Right kidney (tissue), 1 donor: ENCODE measurements at regions not wholly inside any gene's neighbourhood (a gene's known extent, or its start where the extent isn't known, plus 50 kb on each side); places are given as distances from the start of the nearest gene placed in this dataset.

Experiments
- DNase-seq: peaks from one replicate; pipeline ENCODE4 v3.0.0-alpha.2; 2016

DNA sequence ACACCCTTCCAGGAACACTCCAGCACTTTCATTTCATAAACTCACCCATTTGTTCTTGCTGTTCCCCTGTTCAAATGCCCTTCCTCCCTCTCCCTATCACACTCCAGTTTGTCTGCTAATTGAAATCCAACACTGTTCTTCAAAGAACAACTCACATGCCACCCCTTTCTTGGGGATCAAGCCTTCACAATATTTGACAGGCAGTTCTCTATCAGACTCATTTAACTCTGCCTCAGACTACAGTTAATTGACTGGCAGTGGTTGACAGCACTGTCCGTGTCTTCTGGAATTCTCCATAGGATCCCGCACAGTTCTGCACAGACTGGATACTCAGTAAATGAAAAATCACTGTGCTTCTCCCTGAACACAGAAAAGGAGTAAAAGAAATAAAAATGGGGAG is 87.8 kb downstream of the PMP22 start:
- DNase-seq, result no peak

DNA sequence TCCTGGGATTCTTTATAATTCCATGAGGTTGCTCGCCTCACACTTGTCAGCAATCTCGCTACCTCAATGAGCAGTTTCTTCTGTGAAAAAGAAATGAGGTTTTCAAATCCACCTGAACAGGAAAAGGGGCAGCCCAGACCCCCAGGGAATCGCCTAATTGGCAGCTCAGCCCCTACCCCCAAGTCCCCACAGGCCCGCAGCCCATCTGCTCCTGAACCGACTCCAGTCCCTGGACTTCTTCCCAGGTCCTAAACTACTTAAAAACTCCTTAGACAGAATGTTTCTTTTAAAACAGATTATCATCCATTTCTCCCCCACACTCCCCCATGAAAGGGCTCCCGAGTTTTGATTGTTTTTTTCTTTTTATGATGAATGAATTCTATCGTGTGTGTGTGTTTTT is 89.8 kb downstream of the PMP22 start:
- no peak for DNase-seq

DNA sequence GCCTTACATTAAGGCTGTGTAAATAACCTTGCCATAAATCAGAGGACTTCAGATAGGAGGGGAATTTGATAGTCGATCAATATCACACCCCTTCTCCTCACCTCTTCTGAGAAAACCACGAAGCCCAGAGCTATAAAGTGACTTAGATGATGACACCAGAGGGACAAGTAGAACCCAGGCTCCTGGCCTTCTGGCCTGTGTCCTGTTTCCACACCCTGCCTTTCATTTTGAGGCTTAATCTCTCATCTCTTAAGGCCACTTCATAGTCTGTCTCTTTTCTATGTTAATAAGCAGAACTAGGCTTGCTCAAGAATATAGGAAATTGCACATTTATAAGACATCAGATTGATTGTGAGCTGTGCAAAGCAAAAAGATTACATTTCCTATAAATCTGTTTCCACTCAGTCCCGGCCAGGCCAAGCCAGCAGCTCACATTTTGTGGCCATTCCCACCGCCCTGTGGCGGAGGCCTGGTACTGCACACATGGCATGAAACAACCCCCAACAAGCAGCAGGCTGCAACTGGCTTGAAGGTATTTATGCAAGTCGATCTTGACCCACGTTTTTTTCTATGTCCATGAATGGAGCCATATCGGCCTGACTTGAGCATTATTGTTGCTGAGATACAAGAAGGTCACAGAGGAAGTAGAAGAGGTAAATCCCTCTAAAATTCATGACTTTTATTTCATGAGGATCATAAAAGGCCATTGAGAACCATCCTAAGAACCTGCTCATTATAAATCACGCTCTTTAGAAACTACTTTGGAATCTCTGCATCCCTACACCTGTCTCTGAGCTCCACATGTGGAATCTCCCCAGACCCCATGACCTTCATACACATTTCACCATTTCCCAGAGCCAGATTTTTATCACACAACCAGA is 93.7 kb downstream of the PMP22 start:
- peak; percentile 32 for DNase-seq

DNA sequence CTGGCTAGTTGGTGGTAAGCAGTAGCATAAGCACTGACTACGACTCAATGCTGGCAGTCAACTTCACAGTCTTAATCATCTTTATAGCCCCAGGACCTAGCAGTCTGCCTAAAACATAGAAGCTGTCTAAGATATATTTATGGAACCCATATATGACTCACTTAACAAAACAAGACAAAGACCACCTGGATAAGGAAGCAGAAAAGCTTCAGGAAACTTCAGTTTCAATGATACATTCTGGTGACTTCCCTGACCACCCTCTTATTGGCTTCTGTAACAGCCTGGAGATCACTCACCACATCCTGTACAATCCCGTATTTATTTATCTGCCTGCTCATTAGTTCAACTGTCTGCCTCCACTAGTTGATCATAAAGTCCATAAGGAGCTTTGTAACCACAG is 95.5 kb downstream of the PMP22 start:
- no peak for DNase-seq

DNA sequence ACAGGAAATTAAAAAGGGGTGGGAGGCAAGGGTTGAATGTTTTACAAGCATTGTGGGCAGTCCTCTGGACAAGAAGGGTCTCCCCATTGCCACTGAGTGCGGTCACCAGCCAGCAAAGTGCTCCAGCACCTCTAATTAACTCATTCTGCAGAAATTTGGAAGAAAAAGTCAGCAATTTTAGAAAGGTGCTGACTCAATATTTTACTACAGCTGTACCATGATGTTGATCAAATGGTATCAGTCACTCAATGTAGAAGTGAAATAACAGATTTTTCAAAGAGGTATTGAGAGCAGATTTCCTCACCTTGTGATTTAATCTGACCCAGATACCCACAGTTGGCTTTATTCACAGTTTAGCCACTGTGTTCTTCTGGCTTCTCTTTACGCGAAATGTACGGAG is 96.7 kb downstream of the PMP22 start:
- no peak for DNase-seq

DNA sequence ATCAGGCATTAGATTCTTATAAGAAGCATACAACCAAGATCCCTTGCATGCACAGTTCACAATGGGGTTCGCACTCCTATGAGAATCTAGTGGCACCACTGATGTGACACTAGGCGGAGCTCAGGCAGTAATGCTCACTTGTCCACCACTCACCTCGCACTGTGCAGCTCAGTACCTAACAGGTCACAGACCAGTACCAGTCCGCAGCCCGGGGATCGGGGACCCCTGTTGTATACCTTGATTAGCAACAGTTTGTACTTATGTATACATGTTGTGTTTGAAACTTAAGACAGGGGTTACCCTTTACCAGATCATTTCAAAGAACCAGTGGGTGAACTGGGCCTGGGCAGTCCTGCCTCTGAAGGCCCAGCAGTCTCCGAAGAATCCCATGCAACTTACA is 103.7 kb downstream of the PMP22 start:
- no peak for DNase-seq

DNA sequence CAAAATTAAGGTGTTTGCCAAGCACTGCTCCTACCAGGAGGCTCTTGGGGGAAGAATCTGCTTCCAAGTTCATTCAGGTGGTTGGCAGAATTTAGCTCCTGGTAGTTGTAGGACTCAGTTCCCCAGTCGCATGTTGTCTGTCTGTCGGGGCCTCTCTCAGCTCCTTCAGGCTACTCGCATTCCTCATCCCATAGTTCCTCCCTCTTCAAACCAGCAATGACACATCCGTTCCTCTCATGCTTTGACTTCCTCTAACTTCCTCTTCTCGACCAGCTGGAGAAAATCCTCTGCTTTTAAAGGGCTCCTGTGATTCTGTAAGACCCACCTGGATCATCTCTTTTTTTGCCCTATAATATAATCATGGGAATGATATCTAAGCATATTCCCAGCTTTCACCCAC is 108.1 kb downstream of the PMP22 start:
- DNase-seq, result no peak

DNA sequence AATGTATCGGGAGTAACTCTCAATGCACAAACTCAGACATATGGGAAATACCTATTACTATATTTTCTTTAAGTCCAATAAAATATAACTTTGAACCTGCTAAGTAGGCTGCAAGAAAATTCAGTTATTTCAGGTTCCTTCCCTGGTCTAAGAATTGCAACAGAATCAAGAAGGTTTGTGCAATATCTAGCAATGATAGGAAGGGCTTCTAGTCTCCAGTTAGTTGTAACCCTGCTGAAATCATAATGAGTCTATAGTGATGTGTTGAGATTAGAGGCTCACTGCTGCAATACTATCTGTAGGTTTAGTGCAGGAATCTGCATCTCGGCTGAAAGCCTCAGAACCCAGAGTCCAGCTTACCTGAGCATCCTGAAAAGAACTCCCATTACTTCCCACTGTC is 110.5 kb downstream of the PMP22 start:
- DNase-seq, result no peak

DNA sequence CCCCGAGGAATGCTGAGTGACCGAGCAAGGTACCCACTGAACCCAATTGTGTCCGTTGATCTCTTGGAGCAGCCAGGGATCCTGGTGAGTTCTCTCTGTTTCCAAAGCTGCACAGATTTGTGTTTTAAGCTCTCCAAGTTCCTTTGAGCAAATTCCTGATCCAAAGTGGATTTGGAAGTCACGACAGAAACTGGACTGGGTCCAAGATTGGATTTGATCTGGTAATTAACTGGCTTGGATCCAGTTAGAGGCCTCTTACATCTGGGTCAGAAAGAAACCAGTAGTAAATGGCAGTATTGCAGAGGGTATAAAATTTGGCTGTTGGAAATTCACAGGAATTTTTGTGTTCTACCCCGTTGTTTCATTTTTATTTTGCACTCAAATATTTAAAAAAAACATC is 119.5 kb downstream of the PMP22 start:
- DNase-seq, result no peak

DNA sequence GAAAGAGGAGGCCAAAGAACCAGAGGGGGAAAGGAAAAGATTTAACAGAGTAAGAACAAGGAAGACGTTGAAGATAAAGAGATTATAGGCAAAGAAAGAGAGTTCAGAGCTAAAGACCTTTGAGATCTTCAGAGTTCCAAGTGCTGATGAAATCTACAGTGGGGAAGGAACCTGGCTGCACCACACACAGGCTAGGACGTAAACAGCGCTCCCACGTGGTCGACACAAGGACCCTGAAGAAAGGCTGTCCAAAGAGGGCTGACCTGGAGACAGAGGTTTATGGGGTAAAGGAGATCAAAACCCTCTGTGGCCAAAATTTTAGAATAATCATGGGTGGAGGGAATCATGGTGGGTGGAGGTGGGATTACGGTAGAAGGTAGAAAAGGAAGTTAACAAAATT is 121.6 kb downstream of the PMP22 start:
- no peak for DNase-seq

DNA sequence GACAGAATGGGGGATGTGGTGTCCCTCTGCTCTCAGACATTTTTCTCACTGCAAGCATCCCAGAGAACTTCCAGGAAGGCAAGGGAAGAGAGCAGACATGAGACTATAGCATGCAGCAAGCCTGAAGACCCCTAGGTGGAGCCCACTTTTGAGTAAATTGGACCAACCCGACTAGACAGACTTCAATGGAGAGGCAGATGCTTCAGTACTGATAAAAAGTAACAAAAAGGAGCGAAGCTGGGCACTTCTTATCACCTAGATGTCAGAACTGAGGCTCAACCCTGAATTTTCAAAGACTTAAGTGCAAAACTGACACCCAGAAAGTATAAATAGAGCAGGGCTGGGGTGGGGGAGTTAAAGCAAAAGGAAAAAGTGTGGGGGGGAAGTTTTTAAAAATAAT is 130.8 kb downstream of the PMP22 start:
- DNase-seq, result no peak

DNA sequence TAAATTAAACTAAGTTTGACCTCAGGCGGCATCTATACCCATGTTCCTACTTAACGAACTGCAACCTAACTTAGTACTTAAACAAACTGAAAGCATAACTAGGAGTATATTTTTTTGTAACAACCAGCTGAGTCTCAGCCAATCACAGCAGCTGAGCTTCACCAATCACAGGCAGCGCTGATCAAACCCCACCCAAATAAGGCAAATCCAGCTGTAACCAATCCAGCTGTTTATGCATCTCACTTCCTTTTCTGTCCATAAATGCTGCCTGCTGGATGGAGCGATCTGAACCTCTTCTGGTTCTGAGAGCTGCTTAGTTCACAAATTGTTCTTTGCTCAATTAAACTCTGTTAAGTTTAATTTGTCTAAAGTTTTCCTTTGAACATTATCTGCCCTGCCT is 131.3 kb downstream of the PMP22 start:
- DNase-seq, result no peak

DNA sequence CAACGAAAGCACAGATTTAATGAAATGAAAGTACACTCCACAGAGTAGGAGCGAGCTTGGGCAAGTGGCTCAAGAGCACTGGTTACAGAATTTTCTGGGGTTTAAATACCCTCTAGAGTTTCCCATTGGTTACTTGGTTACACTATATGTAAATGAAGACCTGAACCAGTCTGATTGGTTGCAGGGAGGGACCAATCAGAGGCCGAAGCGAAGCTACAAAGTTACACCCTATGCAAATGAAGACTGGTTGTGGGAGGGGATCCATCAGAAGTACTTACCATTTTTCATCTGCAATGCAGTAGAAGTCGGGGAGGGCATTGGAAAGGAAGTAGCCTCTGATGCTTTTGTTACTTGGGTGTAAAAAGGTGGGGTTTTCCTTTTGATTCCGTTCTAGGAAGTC is 132.0 kb downstream of the PMP22 start:
- DNase-seq, result no peak

DNA sequence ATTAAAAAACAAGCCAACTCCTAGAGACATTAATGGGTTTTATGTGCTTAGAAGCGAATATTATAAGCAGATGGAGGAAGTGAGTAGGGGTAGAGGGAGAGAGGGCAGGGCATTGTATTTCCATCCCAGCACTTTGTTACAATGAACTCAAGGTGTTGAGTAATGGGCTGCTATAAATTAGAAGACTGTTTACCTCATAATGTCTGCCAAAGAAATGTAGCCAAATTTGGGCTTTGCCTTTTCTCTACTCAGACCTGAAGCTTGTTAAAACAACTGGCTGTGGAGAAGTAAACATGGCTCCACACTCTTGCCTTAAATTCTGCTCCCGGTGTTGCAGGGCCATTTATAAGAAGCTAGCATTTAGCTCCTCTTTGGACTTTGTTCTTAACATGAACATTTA is 134.7 kb downstream of the PMP22 start:
- DNase-seq, result no peak

DNA sequence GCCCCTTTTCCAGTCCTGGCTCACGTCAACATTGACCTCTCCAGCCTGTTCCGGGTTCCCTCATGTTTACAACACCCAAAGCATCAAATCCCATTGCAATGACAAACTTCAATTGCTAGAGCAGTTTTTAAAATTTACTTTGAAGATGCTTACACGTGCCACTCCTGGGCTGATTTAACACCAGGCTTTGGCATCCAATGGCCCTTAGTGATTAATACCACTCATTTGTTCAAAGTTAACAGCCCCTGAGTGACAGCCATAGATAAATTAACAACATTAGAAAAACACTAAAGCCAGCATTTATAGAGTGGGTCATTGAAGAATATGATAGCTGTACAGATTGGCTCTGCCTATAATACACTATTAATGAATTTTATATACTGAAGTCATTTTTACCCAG is 135.1 kb downstream of the PMP22 start:
- no peak for DNase-seq

DNA sequence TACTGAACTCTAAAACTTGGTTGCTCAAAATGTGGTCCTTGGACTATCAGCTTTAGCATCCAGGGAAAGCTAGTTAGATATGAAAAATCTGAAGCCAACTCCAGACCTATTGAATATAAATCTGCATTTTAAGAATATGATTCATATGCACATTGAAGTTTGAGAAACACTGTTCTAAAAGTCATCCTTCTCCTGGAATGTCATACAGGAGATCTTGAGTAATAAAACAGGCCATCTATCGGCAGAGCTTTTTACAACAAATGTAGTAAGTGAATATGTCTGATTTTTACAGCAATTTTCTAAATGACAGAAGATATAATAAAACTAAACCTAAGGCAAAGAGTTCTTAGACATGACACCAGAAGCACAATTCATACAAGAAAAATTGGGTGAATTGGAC is 140.4 kb downstream of the PMP22 start:
- DNase-seq, result no peak

DNA sequence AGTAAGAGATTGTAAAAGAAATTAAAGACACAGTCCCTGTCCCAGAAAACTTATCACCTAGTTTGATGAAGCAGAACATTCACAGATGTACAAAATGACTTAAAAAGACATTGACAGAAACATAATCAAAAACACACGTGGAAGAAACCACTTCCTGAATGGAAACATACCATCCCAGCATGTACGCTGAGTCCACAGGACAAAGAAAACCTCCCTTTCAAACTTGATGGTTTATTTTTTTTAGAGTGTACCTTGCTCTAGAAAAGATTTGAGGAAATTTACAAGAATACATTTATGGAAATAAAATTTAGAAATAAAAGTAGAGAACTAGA is 140.9 kb downstream of the PMP22 start:
- no peak for DNase-seq

DNA sequence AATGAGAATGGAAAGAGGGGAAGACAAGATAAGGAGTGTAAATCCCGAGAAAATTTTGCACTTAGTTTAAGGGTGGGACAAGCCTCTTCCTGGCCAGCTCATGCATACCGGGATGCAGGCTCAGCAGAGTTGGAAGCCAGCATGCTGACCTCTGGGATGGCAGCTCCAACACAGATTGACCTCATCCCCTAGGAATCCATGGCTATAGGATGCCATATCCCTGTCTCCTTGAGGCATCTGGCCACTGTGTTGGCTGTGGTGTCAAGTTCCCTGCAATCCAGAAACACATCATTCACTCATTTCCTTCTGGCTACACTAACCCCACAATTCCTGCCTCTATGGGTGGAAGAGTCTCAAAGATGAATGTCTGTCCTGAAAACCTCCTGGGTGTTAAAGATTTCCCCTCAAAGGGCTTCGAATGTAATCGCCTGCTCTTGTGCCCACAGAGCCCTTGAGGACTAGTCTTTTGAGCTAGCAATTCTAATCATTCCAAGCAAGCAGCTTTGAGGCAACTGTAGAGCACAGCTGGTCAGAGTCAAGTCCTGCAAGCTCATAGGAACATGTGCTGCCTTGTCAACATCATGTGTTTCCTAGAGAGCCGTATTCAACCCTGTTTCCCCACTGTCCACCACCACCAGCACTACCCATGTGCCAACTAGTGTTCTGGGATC is 141.4 kb downstream of the PMP22 start:
- DNase-seq, result no peak

DNA sequence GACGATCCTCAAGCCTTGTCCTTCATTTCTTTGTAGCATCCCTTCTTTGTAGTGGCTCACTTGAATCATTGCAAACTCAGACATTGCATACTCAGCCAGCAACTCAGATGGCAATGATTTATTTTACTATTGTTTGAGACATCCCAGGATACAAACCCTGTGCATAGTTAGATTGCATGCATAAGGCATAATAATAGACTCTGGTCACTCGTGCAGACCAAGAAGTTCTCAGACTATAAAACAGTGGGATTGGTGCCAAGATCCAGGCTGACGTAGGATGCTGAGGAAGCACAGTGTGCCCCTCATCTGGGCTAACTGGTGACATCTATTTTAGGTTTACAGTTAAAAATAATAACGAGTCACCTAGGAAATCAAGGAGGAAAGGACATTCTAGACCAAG is 142.3 kb downstream of the PMP22 start:
- DNase-seq, result no peak

DNA sequence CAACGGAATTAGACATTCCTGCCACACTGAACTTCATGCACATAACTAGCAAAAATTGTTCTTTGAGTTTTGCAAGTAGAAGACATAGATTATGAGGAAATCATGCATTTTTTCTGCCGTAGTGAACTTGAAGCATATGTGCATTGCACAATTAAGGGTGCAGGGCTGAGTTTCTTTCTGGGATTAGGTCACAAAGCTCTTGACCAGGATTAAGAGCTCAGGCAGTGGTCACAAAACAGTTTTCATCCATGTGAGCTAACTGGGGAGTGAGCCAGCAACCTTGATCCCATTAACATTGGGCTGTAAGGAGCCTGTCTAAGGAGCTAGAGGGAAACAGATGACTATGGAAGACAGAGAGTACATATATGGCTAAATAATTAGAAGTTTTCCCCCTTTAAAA is 143.7 kb downstream of the PMP22 start:
- no peak for DNase-seq

DNA sequence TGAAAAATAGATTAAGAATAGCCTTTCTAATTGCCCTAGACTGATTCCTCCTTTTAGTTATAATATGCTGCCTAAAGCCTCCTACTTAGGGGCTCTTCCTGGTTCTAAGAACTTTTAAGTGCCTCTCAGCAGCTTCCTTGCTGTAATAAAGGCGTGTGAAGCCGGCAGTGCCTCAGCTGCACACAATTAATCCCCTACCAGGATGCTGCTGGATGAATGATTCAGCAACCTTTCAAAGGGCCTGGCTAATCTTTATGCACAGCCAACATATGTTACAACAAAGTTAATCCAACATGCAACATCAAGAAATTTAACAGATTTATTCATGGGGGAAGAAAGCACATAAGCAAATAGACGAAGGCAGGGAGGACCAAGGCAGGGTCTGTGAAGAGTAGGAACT is 145.2 kb downstream of the PMP22 start:
- no peak for DNase-seq

DNA sequence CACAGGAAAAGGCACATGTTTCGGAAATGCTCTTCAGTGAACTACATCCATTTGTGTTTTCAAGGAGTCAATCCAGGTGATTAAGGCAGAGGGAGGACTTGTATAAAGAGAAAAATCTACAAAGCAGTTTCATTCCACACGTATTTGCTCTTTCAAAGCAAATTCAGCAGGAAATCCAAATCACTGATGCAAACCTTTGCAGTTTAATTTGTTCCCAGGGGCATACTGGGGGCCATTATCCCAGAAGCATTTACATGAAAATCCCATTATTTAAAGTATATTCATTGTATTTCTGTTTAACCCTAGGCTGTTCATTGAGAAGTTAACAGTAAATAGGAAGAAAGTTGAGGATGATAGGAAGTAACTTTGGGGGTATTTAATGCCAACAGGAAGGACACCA is 147.9 kb downstream of the PMP22 start:
- DNase-seq, result no peak

DNA sequence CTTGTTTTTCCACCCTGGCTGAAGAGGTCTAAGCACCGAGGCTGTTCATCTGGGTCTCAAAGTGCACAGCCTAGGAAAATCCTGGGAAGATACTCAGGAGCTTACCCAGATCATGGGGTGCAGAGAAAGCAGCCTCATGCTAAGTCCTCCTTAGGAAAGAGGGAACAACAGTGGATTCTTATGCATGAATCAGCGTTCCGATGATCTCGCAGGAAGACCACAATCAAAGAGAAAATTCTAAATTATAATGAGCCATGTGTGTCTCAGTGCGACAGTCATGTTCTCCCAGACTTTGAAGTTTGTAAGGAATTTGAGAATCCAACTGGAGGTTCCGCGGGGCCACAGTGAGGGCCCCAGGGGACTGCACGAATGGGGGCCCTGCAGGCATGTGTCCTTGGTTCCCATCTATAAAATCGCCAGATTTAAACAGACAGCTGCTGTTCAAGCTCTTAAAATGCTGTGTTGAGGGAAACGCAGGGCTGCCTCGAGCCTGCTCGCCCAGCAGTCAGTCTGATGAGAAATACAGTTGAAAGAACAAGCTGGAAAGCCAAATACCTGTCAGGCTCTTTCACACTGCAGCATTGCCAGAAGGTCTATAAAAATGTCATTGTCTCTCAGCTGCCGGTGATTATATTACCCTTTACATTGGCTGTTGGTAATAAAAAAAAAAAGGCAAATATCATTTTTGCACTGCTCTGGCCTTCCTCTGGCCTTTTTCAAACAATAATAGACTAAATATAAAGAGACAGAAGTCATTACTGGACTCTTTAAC is 152.1 kb downstream of the PMP22 start:
- DNase-seq, result no peak

DNA sequence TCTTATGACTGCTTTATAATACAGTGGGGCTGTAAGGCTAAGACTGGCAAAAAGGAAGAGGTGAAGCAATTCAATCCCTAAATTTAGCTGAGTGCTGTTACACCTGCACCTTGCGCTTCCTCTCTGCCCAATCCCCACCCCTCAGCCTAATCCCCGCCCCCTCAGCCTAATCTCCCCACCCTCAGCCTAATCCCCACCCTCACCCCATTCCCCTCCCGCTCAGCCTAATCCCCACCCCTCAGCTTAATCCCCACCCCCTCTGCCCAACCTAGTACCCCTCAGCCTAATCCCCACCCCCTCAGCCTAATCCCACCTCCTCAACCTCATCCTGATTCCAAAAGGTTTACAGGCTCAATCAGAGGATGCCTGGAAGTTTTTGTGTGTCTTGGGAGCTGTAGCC is 155.5 kb downstream of the PMP22 start:
- no peak for DNase-seq
